Gastroesophageal sphincter (tissue), 3 donors: ENCODE measurements at regions not wholly inside any gene's neighbourhood (a gene's known extent, or its start where the extent isn't known, plus 50 kb on each side); places are given as distances from the start of the nearest gene placed in this dataset.

Experiments
- CTCF ChIP-seq, 4 experiments: fragments of 200-600 bp in 2 of 4; fragments of 450-650 bp in 2 of 4; sonication (generic) in 1 of 4; IDR thresholded peaks; one replicate each; pipeline ENCODE4 v1.5.1; 2017 to 2019; ENCODE audit warnings: antibody characterized with exemption in 4 of 4, mild to moderate bottlenecking in 2 of 4, moderate library complexity in 2 of 4
- EP300 ChIP-seq: sonication (generic); formaldehyde crosslinking; IDR thresholded peaks from one replicate; pipeline ENCODE4 v1.6.1; 2017; ENCODE audit warnings: antibody characterized with exemption, mild to moderate bottlenecking
- POLR2A ChIP-seq, 2 donors: fragments of 450-650 bp; IDR thresholded peaks; one replicate each; pipeline ENCODE4 v1.6.1; 2017; ENCODE audit warnings: antibody characterized with exemption in 2 of 2, mild to moderate bottlenecking in 2 of 2, moderate library complexity in 1 of 2
- POLR2AphosphoS5 ChIP-seq: sonication (generic); formaldehyde crosslinking; IDR thresholded peaks from one replicate; pipeline ENCODE4 v1.6.1; 2017; ENCODE audit warnings: antibody characterized with exemption

GRCh38 chr15:46955576-46955975 lies 761.7 kb upstream of the SEMA6D start:
- no peak for TF ChIP-seq EP300
- no peak for TF ChIP-seq CTCF (IDR thresholded peaks at IDR 0.05)
- no peak for TF ChIP-seq POLR2A (IDR thresholded peaks at IDR 0.05)
- TF ChIP-seq POLR2AphosphoS5 = no peak
